ENCODE measurements at regions not wholly inside any gene's neighbourhood (a gene's known extent, or its start where the extent isn't known, plus 50 kb on each side); places are given as distances from the start of the nearest gene placed in this dataset.

DNA sequence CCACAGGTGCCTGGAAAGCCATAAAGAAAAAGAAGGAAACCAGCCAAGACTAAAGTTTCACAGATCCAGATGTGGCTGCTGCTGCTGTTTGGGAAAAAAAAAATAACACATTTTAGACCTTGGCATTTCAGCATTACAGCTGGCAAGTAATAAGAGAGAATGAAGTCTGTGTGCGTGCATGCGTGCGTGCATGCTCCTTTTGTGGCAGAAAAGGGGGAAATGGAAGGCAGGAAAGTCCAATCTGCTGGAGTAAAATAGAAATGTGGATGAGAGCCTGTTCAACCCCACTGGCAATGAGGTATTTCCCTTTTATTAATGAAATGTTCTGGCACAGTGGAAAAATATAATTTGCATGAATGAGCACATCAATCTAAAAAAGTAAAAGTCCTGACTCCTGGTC, 137.0 kb upstream of the SEMA3A start:
- Mint-ChIP-seq H3K4me3 (no peak overlapping the region), H3K9me3 (no peaks in the 10 kb centered on the region), H3K36me3 (ENCODE audit: low read depth) (no peaks in the 10 kb centered on the region), H3K4me1 (no peaks in the 10 kb centered on the region), H3K27me3 (ENCODE audit: low read depth, poor library complexity) (no peaks in the 10 kb centered on the region), H3K27ac (no peak overlapping the region)
- DNase-seq, result no peak
- TF ChIP-seq, protein P1, sequence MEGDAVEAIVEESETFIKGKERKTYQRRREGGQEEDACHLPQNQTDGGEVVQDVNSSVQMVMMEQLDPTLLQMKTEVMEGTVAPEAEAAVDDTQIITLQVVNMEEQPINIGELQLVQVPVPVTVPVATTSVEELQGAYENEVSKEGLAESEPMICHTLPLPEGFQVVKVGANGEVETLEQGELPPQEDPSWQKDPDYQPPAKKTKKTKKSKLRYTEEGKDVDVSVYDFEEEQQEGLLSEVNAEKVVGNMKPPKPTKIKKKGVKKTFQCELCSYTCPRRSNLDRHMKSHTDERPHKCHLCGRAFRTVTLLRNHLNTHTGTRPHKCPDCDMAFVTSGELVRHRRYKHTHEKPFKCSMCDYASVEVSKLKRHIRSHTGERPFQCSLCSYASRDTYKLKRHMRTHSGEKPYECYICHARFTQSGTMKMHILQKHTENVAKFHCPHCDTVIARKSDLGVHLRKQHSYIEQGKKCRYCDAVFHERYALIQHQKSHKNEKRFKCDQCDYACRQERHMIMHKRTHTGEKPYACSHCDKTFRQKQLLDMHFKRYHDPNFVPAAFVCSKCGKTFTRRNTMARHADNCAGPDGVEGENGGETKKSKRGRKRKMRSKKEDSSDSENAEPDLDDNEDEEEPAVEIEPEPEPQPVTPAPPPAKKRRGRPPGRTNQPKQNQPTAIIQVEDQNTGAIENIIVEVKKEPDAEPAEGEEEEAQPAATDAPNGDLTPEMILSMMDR (IDR thresholded peaks at IDR 0.05), result no peak

DNA sequence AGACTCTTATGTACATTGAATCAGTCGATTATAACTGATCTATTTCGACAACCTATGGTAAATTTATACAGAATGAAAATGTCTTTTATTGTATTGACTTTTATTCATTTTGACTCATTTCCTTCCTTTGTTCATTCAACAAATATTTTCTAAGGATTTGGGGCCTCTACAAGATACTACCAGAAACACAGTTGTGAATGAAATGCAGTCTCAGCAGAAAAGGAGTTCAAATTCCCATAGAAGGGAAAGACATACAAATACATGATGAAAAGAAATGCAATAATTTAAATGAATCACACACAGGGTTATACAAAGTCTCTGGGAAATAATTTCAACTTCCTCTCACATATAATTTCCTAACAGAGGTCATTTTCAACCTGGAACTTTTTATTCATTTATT, 134.0 kb upstream of the SEMA3A start:
- H3K4me3 Mint-ChIP-seq, result no peak overlapping the region
- H3K27ac Mint-ChIP-seq, result no peak overlapping the region
- H3K4me1 Mint-ChIP-seq, result no peaks in the 10 kb centered on the region
- no peaks in the 10 kb centered on the region for H3K9me3 Mint-ChIP-seq
- DNase-seq, result no peak
- TF ChIP-seq, protein P1 (IDR thresholded peaks at IDR 0.05), result no peak
- no peaks in the 10 kb centered on the region for H3K36me3 Mint-ChIP-seq (ENCODE audit: low read depth)
- H3K27me3 Mint-ChIP-seq (ENCODE audit: low read depth, poor library complexity), result no peaks in the 10 kb centered on the region

DNA sequence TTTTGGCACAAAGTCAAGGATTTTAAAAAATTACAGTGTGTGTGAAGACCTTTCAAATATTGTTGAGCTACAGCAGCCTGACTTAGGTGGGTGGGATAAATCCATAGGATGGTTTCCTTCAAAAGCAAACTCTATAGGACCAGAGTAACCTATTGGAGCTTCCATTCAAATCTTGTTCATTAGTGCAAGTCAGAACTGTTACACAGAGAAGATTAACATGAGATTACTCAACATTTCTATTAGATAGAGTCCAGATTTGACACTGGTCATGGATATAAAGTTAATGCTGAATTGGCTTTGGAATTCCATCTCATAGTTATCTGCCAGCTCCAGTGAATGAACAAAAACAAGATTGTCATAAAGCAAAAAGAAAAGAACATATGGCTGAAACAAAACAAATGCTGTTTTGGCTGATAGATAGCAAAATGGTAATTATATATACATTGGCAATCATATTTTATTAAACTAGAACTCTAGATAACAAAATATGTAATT, 129.6 kb upstream of the SEMA3A start:
- Mint-ChIP-seq H3K4me3 (no peak overlapping the region), H3K27me3 (ENCODE audit: low read depth, poor library complexity) (no peaks in the 10 kb centered on the region), H3K9me3 (no peaks in the 10 kb centered on the region), H3K4me1 (no peaks in the 10 kb centered on the region), H3K27ac (no peak overlapping the region), H3K36me3 (ENCODE audit: low read depth) (no peaks in the 10 kb centered on the region)
- DNase-seq, result no peak
- TF ChIP-seq, protein P1 (IDR thresholded peaks at IDR 0.05), result no peak

DNA sequence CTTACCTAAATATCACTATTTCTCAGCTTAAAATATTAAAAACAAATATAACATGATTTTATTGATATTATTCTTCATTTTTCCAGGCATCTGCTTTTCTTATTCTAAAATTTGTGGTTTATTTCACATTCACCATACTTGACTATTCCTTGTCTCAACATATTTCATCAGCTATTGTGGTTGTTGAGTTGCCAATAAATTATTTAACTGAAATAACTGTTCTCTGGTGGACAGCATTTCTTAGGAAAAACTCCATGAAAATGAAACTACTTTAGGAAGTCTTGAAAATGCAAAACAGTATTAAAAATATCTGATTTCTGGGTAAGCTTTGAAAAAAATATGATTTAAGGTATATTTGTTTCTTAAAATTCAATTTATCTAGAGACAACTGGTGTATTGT, 122.9 kb upstream of the SEMA3A start:
- DNase-seq, result no peak
- H3K27ac Mint-ChIP-seq, result no peak overlapping the region
- no peaks in the 10 kb centered on the region for H3K36me3 Mint-ChIP-seq (ENCODE audit: low read depth)
- H3K4me3 Mint-ChIP-seq, result no peak overlapping the region
- TF ChIP-seq, protein P1 (IDR thresholded peaks at IDR 0.05), result no peak
- no peaks in the 10 kb centered on the region for H3K4me1 Mint-ChIP-seq
- no peaks in the 10 kb centered on the region for H3K27me3 Mint-ChIP-seq (ENCODE audit: low read depth, poor library complexity)
- no peaks in the 10 kb centered on the region for H3K9me3 Mint-ChIP-seq

DNA sequence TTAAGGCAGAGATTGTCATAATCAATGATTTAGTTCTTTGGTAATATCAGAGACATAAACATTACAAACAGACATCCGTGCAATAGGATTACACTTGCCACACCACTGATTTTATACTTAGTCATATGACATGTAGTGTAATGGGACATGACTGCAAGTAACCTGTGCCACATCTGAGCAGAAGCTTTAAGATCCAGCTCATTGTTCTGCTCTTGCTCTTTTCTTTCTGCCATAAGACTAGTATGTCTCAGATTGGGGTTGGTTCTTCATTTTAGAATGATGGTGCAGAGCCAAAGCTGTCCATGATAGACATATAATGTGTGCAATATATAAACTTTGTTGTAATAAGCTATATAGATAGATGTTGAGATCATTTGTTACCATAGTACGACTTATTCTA, 119.7 kb upstream of the SEMA3A start:
- H3K9me3 Mint-ChIP-seq, result no peaks in the 10 kb centered on the region
- no peaks in the 10 kb centered on the region for H3K27me3 Mint-ChIP-seq (ENCODE audit: low read depth, poor library complexity)
- no peaks in the 10 kb centered on the region for H3K36me3 Mint-ChIP-seq (ENCODE audit: low read depth)
- no peak overlapping the region for H3K4me3 Mint-ChIP-seq
- no peaks in the 10 kb centered on the region for H3K4me1 Mint-ChIP-seq
- TF ChIP-seq, protein P1 (IDR thresholded peaks at IDR 0.05), result no peak
- no peak for DNase-seq
- no peak overlapping the region for H3K27ac Mint-ChIP-seq

DNA sequence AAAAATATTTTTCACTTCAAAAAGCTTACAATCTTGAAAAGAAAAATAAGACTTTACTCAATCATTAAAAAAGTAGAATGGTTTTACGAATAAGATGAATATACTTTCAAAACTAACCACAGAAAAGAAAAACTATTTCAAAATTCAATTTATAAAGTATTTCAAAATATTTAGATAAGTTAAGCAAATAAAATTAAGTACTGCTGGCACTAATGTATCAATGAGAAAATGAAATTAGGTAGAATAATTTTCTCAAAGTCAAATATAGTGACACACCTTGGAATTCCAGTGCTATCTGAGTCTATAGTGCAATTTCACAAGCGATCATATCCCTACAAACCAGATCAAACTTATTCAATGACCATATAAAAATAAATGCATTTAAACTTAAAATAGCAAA, 109.8 kb upstream of the SEMA3A start:
- Mint-ChIP-seq H3K4me3 (no peak overlapping the region), H3K36me3 (ENCODE audit: low read depth) (no peaks in the 10 kb centered on the region), H3K27me3 (ENCODE audit: low read depth, poor library complexity) (no peaks in the 10 kb centered on the region), H3K9me3 (no peaks in the 10 kb centered on the region), H3K27ac (no peak overlapping the region), H3K4me1 (no peaks in the 10 kb centered on the region)
- TF ChIP-seq, protein P1 (IDR thresholded peaks at IDR 0.05), result no peak
- no peak for DNase-seq

All from nephron progenitor cell (in vitro differentiated cells).